ENCODE measurements at regions not wholly inside any gene's neighbourhood (a gene's known extent, or its start where the extent isn't known, plus 50 kb on each side); places are given as distances from the start of the nearest gene placed in this dataset.

- DNase-seq, result no peak
Measured at GRCh38 chr14:76307786-76308780, 67.9 kb upstream of the ESRRB start.

- no peak for DNase-seq
Measured at GRCh38 chr14:76309572-76310162, 66.3 kb upstream of the ESRRB start.

- DNase-seq, result no peak
Measured at GRCh38 chr14:76311079-76311758, 64.7 kb upstream of the ESRRB start.

- DNase-seq, result no peak
Measured at GRCh38 chr14:76312821-76313220, 63.1 kb upstream of the ESRRB start.

- DNase-seq, result no peak
Measured at GRCh38 chr14:76313303-76313702, 62.6 kb upstream of the ESRRB start.

- DNase-seq, result no peak
Measured at GRCh38 chr14:76313852-76314251, 62.1 kb upstream of the ESRRB start.

GRCh38 chr14:76314521-76315034 lies 61.4 kb upstream of the ESRRB start:
- no peak for DNase-seq

- DNase-seq, result no peak
Measured at GRCh38 chr14:76320486-76320885, 55.5 kb upstream of the ESRRB start.

- DNase-seq, result no peak
Measured at GRCh38 chr14:76320975-76321374, 55.0 kb upstream of the ESRRB start.

- no peak for DNase-seq
Measured at GRCh38 chr14:76322594-76323220, 53.2 kb upstream of the ESRRB start.

- DNase-seq, result no peak
Measured at GRCh38 chr14:76323331-76324050, 52.4 kb upstream of the ESRRB start.

- no peak for DNase-seq
Measured at GRCh38 chr14:76324133-76324532, 51.8 kb upstream of the ESRRB start.
